ENCODE measurements at regions not wholly inside any gene's neighbourhood (a gene's known extent, or its start where the extent isn't known, plus 50 kb on each side); places are given as distances from the start of the nearest gene placed in this dataset.
"Not testable (repeated sequence)": the region's sequence is repeated elsewhere in the genome, so short reads cannot be mapped to it uniquely, and the experiment has no call there.

GRCh38 chr6:62775427-62776022 is 435.7 kb upstream of the FKBP1C start:
- DNase-seq: peak in 1 of 4 donors; percentile 5

GRCh38 chr6:62766174-62766573 is 445.1 kb upstream of the FKBP1C start:
- H3K27me3 ChIP-seq; H3K27ac ChIP-seq; intact Hi-C loops (cut with DNase I); ATAC-seq; H3K36me3 ChIP-seq; H3K4me1 ChIP-seq; H3K4me3 ChIP-seq; H3K9me3 ChIP-seq: not testable (repeated sequence)
- peak in 1 of 4 donors; percentile 13 for DNase-seq

More at GRCh38 chr6:62775427-62776022, 435.7 kb upstream of the FKBP1C start:
- Histone ChIP-seq H3K36me3 (no peaks in the 10 kb centered on the region), H3K4me3 (no peak overlapping the region), H3K27ac (no peak overlapping the region), H3K4me1 (no peaks in the 10 kb centered on the region), H3K27me3 (no peaks in the 10 kb centered on the region), H3K9me3 (no peaks in the 10 kb centered on the region)
- intact Hi-C loops (cut with DNase I): no loop called here
- TF ChIP-seq CTCF (IDR thresholded peaks at IDR 0.05): peak; percentile 3 to 44
- ATAC-seq: no peak

- intact Hi-C loops (cut with DNase I): no loop called here
- no peaks in the 10 kb centered on the region for H3K4me1 ChIP-seq
- no peak for TF ChIP-seq CTCF (IDR thresholded peaks at IDR 0.05)
- no peak overlapping the region for H3K27ac ChIP-seq
- H3K4me3 ChIP-seq: no peak overlapping the region
- no peaks in the 10 kb centered on the region for H3K36me3 ChIP-seq
- DNase-seq (no peak), ATAC-seq (no peak)
- peaks cover 0 to 2% of the 10 kb centered on the region in 2 donors for H3K9me3 ChIP-seq
- H3K27me3 ChIP-seq: no peaks in the 10 kb centered on the region
Observed at GRCh38 chr6:62764841-62765240, 446.4 kb upstream of the FKBP1C start.

GRCh38 chr6:62763125-62763912 is 447.9 kb upstream of the FKBP1C start:
- no peaks in the 10 kb centered on the region for H3K36me3 ChIP-seq
- DNase-seq (no peak), ATAC-seq (peak; percentile 76)
- intact Hi-C loops (cut with DNase I): no loop called here
- H3K9me3 ChIP-seq: peaks cover 0 to 2% of the 10 kb centered on the region in 2 donors
- H3K27me3 ChIP-seq: no peaks in the 10 kb centered on the region
- no peak overlapping the region for H3K27ac ChIP-seq
- no peak overlapping the region for H3K4me3 ChIP-seq
- H3K4me1 ChIP-seq: no peaks in the 10 kb centered on the region
- no peak for TF ChIP-seq CTCF (IDR thresholded peaks at IDR 0.05)

- intact Hi-C loops (cut with DNase I): no loop called here
- no peak for TF ChIP-seq CTCF (IDR thresholded peaks at IDR 0.05)
- no peak for ATAC-seq
Observed at GRCh38 chr6:62746968-62747367, 460.9 kb upstream of the KHDRBS2 start.

More at GRCh38 chr6:62746968-62747367, 460.9 kb upstream of the KHDRBS2 start:
- H3K4me3 ChIP-seq: no peak overlapping the region
- H3K27me3 ChIP-seq: no peaks in the 10 kb centered on the region
- H3K4me1 ChIP-seq: no peaks in the 10 kb centered on the region
- no peaks in the 10 kb centered on the region for H3K36me3 ChIP-seq
- no peak overlapping the region for H3K27ac ChIP-seq
- no peak for DNase-seq
- no peaks in the 10 kb centered on the region for H3K9me3 ChIP-seq

All from left lung (tissue), 4 donors.